OCI-LY7 (cell line): ENCODE measurements at regions not wholly inside any gene's neighbourhood (a gene's known extent, or its start where the extent isn't known, plus 50 kb on each side); places are given as distances from the start of the nearest gene placed in this dataset.

Experiments
- CTCF ChIP-seq: fragments of 200-600 bp; sonication (generic); conservative IDR thresholded peaks from 2 replicates; pipeline ENCODE4 v1.5.1; 2014; ENCODE audit warnings: mild to moderate bottlenecking, antibody characterized with exemption, low read length, moderate library complexity, mixed read lengths
- EZH2phosphoT487 ChIP-seq: fragments of 200-600 bp; sonication (generic); IDR thresholded peaks from 2 replicates; pipeline ENCODE4 v1.6.1; 2018; ENCODE audit warnings: low read depth, borderline replicate concordance, mild to moderate bottlenecking, mixed run types, antibody characterized with exemption, low read length, moderate library complexity, mixed read lengths

GRCh38 chr21:27068811-27069210, 101.9 kb upstream of the ADAMTS5 start:
- TF ChIP-seq CTCF (no peak), EZH2phosphoT487 (no peak)
